Activated naive CD4-positive, alpha-beta T cell treated with anti-CD3 and anti-CD28 coated beads, Interleukin-2, amount 10 ng/mL, durations not matched to agents 7 days and 5 days (primary cell): ENCODE measurements at regions not wholly inside any gene's neighbourhood (a gene's known extent, or its start where the extent isn't known, plus 50 kb on each side); places are given as distances from the start of the nearest gene placed in this dataset.

Experiments used
- CTCF ChIA-PET: fragments of 350-600 bp; sonication (Branson Sonifier 250); formaldehyde crosslinking; loops from one replicate; lab custom pipeline; 2021; ENCODE audit warnings: antibody characterized with exemption; lab: Charles Lee
- DNase-seq: peaks from one replicate; pipeline ENCODE4 v3.0.0-alpha.2; 2020
- H3K27ac Mint-ChIP-seq: one replicate; pipeline ENCODE4 v1.8.0; 2021; ENCODE audit warnings: mild to moderate bottlenecking, moderate library complexity, mixed read lengths
- H3K27me3 Mint-ChIP-seq: one replicate; pipeline ENCODE4 v1.8.0; 2021; ENCODE audit warnings: mild to moderate bottlenecking, mixed read lengths
- H3K36me3 Mint-ChIP-seq: one replicate; pipeline ENCODE4 v1.8.0; 2021; ENCODE audit warnings: mixed read lengths
- H3K4me1 Mint-ChIP-seq: one replicate; pipeline ENCODE4 v1.8.0; 2021; ENCODE audit warnings: mixed read lengths
- H3K4me3 Mint-ChIP-seq: one replicate; pipeline ENCODE4 v1.8.0; 2021; ENCODE audit warnings: mild to moderate bottlenecking, moderate library complexity, mixed read lengths
- H3K9me3 Mint-ChIP-seq: one replicate; pipeline ENCODE4 v1.8.0; 2021; ENCODE audit warnings: mixed read lengths

- CTCF ChIA-PET, result no interaction called here
- DNase-seq, result no peak
- peaks cover 1% of the 10 kb centered on the region for H3K9me3 Mint-ChIP-seq
- no peaks in the 10 kb centered on the region for H3K4me1 Mint-ChIP-seq
- H3K36me3 Mint-ChIP-seq, result no peaks in the 10 kb centered on the region
- H3K27ac Mint-ChIP-seq, result no peak overlapping the region
- H3K4me3 Mint-ChIP-seq, result no peak overlapping the region
- H3K27me3 Mint-ChIP-seq, result no peaks in the 10 kb centered on the region
These were observed 1031.1 kb downstream of the TBC1D22A start for GRCh38 chr22:47793304-47794101.

GRCh38 chr22:47789171-47789570 lies 1026.7 kb downstream of the TBC1D22A start:
- no peak for DNase-seq
- CTCF ChIA-PET, result no interaction called here
- Mint-ChIP-seq H3K27me3 (no peaks in the 10 kb centered on the region), H3K4me1 (no peaks in the 10 kb centered on the region), H3K4me3 (no peak overlapping the region), H3K36me3 (no peaks in the 10 kb centered on the region), H3K27ac (no peak overlapping the region), H3K9me3 (peaks cover 5% of the 10 kb centered on the region)

- no peak for DNase-seq
- CTCF ChIA-PET, result interaction anchor here (0.6 kb wide), 1 partner anchor 48 kb away, joined by 3 read pairs; no protein-coding TSS in a partner anchor
These were observed 1026.0 kb downstream of the TBC1D22A start for GRCh38 chr22:47788461-47788860.

GRCh38 chr22:47787501-47788227 lies 1025.2 kb downstream of the TBC1D22A start:
- H3K4me1 Mint-ChIP-seq, result no peaks in the 10 kb centered on the region
- H3K27ac Mint-ChIP-seq, result no peak overlapping the region
- peaks cover 7% of the 10 kb centered on the region for H3K9me3 Mint-ChIP-seq
- H3K27me3 Mint-ChIP-seq, result no peaks in the 10 kb centered on the region
- H3K36me3 Mint-ChIP-seq, result no peaks in the 10 kb centered on the region
- H3K4me3 Mint-ChIP-seq, result no peak overlapping the region
- DNase-seq, result no peak
- CTCF ChIA-PET, result interaction anchor here (0.6 kb wide), 1 partner anchor 49 kb away, joined by 3 read pairs; no protein-coding TSS in a partner anchor

More at GRCh38 chr22:47788461-47788860, 1026.0 kb downstream of the TBC1D22A start:
- no peaks in the 10 kb centered on the region for H3K4me1 Mint-ChIP-seq
- H3K27me3 Mint-ChIP-seq, result no peaks in the 10 kb centered on the region
- H3K4me3 Mint-ChIP-seq, result no peak overlapping the region
- no peaks in the 10 kb centered on the region for H3K36me3 Mint-ChIP-seq
- H3K9me3 Mint-ChIP-seq, result peaks cover 7% of the 10 kb centered on the region
- H3K27ac Mint-ChIP-seq, result no peak overlapping the region

- Mint-ChIP-seq H3K36me3 (no peaks in the 10 kb centered on the region), H3K4me1 (no peaks in the 10 kb centered on the region), H3K9me3 (peaks cover 11% of the 10 kb centered on the region), H3K27me3 (no peaks in the 10 kb centered on the region), H3K4me3 (no peak overlapping the region), H3K27ac (no peak overlapping the region)
- CTCF ChIA-PET, result no interaction called here
- no peak for DNase-seq
These were observed 1024.3 kb downstream of the TBC1D22A start for GRCh38 chr22:47786650-47787290.

DNA sequence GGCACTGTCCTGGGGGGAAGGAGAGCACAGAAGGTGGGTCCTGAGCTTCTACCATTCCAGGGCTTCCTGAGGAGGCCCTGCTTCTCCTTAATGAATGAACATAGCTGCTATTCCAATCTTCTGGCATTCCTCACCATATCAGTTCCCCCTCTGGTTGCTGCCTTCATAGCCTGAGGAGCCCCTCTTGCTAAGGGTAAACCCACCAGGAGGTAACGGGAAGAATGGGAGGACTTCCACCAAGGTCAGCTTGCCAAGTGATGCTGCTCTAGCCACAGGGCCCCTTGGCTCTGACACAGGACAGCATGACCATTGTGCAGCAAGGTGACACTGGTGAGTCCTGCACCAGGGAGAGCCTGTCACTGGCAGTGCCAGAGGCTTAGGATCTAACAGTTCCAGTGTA lies 1022.5 kb downstream of the TBC1D22A start:
- Mint-ChIP-seq H3K36me3 (no peaks in the 10 kb centered on the region), H3K4me1 (no peaks in the 10 kb centered on the region), H3K4me3 (no peak overlapping the region), H3K9me3 (peaks cover 15% of the 10 kb centered on the region), H3K27ac (no peak overlapping the region), H3K27me3 (no peaks in the 10 kb centered on the region)
- no peak for DNase-seq
- CTCF ChIA-PET, result no interaction called here

DNA sequence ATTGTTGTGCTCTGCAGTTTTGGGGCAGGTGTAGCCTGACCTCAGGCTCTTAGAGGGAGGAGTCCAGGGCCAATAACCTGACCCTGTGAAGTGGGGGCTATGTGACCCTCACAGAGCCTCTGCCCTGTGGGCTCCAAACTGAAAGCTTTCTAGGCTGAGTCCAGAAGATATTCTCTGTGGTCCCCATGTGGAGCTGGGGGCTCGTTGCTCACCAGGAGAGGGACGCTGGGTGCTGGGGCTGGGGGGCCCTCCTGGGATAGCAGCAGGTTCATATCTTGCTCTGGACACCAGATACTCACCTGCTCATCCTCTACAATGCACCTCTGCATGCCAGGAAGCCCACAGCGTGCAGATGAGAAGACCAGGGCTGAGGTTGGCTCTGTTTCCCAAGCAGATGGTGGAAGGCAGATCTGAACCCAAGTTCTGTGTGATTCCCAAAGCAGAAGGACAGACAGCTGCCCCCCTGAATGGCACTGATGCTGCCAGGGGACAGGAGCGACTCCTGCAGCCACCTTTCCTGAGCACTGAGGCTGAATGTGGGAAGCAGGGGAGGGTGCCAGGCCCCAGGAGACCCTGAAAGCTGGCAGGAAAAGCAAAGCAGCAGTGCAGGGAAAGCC lies 1022.0 kb downstream of the TBC1D22A start:
- H3K27me3 Mint-ChIP-seq, result no peaks in the 10 kb centered on the region
- H3K4me3 Mint-ChIP-seq, result no peak overlapping the region
- CTCF ChIA-PET, result no interaction called here
- H3K36me3 Mint-ChIP-seq, result no peaks in the 10 kb centered on the region
- no peak overlapping the region for H3K27ac Mint-ChIP-seq
- peaks cover 15% of the 10 kb centered on the region for H3K9me3 Mint-ChIP-seq
- no peak for DNase-seq
- no peaks in the 10 kb centered on the region for H3K4me1 Mint-ChIP-seq

DNA sequence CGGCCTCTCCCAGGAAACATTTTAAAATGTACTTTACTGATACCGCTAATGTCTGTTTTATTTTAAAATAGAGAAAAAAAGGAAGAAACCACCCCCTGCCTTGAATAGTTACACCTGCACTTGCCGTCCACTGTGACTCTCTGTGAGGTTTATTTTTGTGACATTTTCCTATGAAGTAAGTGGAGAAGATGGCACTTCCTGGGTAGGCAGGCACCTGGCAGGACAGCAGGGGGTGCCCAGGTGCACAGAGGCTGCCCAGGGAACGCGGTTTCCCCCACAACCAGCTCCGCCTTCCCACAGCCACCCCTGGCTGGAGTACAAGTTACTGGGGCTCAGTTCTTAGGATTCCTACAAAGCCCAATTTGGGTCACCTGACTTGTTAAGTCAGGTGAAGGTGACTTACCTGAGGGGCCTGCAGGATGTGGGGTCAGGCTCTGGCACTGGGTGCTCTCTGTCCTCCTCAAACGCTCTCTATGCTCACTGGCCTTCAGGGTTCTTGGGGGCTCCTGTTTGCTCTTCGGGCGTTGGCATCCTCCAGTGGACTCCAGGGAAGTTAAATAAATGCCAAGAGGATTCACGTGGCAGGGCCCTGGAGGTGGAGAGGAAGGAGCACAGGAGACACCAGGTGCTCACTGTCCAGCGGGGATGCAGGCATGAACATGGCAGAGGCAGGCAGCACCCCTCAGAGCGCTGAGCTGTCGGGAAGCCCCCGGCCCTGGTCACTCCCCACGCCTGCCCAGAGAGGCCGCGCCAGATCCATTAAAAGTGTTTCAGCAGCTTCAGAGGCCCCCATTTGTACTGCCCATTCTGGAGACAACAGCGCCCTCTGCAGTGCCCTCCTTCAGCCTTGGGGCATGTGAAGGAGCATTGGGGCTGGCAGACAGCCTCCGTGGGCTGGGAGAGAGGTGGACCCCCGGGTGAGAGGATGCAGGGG lies 1021.2 kb downstream of the TBC1D22A start:
- DNase-seq, result no peak
- H3K9me3 Mint-ChIP-seq, result peaks cover 15% of the 10 kb centered on the region
- H3K27ac Mint-ChIP-seq, result no peak overlapping the region
- H3K36me3 Mint-ChIP-seq, result no peaks in the 10 kb centered on the region
- no peaks in the 10 kb centered on the region for H3K4me1 Mint-ChIP-seq
- no peaks in the 10 kb centered on the region for H3K27me3 Mint-ChIP-seq
- CTCF ChIA-PET, result no interaction called here
- H3K4me3 Mint-ChIP-seq, result no peak overlapping the region

DNA sequence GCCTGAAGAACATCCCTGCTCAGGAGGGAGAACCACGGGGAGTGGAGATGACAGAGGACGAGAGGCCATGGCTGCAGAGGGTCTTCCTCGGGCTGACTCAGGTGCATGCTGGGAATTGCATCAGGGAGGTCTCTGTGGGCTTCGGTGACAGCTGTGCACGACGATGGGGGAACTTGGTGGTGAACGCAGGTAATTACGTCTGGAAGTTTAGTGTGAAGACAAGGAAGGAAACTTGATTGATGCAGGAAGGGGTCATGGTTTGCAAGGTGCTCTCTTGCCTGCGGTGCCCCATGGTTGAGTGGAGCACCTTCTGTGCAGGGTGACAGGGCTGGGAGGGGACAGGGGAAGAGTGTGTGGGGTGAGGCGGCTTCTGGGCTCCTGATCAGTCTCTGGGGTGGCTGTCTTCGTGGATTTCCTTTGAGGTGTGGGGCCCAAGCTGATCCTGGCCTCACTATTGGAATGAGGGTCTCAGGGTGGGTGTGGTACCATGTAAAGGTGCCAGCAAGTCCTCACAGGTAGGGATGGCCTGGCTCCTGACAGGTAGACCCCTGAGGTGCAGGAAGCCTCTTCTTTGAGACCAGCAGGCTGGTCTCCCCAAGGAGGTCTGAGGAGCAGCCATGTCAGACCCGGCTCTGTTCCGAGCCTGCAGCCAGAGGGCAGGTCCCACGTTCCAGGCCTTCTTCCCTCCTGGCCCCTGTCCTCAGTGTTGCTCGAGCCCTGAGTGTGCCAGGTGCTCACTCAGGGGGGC lies 1020.1 kb downstream of the TBC1D22A start:
- H3K36me3 Mint-ChIP-seq, result no peaks in the 10 kb centered on the region
- no peaks in the 10 kb centered on the region for H3K4me1 Mint-ChIP-seq
- H3K4me3 Mint-ChIP-seq, result no peak overlapping the region
- H3K27ac Mint-ChIP-seq, result no peak overlapping the region
- CTCF ChIA-PET, result no interaction called here
- H3K27me3 Mint-ChIP-seq, result no peaks in the 10 kb centered on the region
- no peak for DNase-seq
- peaks cover 15% of the 10 kb centered on the region for H3K9me3 Mint-ChIP-seq

GRCh38 chr22:47781427-47782111 lies 1019.1 kb downstream of the TBC1D22A start:
- no peak overlapping the region for H3K27ac Mint-ChIP-seq
- no peaks in the 10 kb centered on the region for H3K4me1 Mint-ChIP-seq
- DNase-seq, result no peak
- H3K36me3 Mint-ChIP-seq, result no peaks in the 10 kb centered on the region
- H3K4me3 Mint-ChIP-seq, result no peak overlapping the region
- H3K27me3 Mint-ChIP-seq, result no peaks in the 10 kb centered on the region
- CTCF ChIA-PET, result no interaction called here
- H3K9me3 Mint-ChIP-seq, result peaks cover 15% of the 10 kb centered on the region

GRCh38 chr22:47781024-47781423 lies 1018.6 kb downstream of the TBC1D22A start:
- CTCF ChIA-PET, result no interaction called here
- Mint-ChIP-seq H3K27me3 (no peaks in the 10 kb centered on the region), H3K4me3 (no peak overlapping the region), H3K36me3 (no peaks in the 10 kb centered on the region), H3K9me3 (peaks cover 15% of the 10 kb centered on the region), H3K27ac (no peak overlapping the region), H3K4me1 (no peaks in the 10 kb centered on the region)
- no peak for DNase-seq

GRCh38 chr22:47780281-47780875 lies 1017.9 kb downstream of the TBC1D22A start:
- H3K36me3 Mint-ChIP-seq, result no peaks in the 10 kb centered on the region
- H3K4me1 Mint-ChIP-seq, result no peaks in the 10 kb centered on the region
- no peaks in the 10 kb centered on the region for H3K27me3 Mint-ChIP-seq
- H3K4me3 Mint-ChIP-seq, result no peak overlapping the region
- peaks cover 12% of the 10 kb centered on the region for H3K9me3 Mint-ChIP-seq
- no peak for DNase-seq
- CTCF ChIA-PET, result no interaction called here
- H3K27ac Mint-ChIP-seq, result no peak overlapping the region
